SK-N-SH (cell line): ENCODE measurements at regions not wholly inside any gene's neighbourhood (a gene's known extent, or its start where the extent isn't known, plus 50 kb on each side); places are given as distances from the start of the nearest gene placed in this dataset.
A peak's percentile ranks its signal among the peaks of the same experiment; 100 is the strongest.

Source experiments
- CTCF ChIA-PET: fragments of 300-600, 350-600 bp; formaldehyde crosslinking; extraction: SDS; loops from one replicate; lab custom pipeline; 2021; lab: Yijun Ruan, JAX
- POLR2A ChIA-PET: fragments of 350-600 bp; sonication (Branson Sonifier 250); formaldehyde crosslinking; extraction: SDS; loops from one replicate; lab custom pipeline; 2020; ENCODE audit warnings: antibody characterized with exemption, inconsistent platforms; lab: Yijun Ruan, JAX
- DNase-seq: peaks from one replicate; pipeline ENCODE4 v3.0.0; 2012
- H2AFZ ChIP-seq: fragments of 200-600 bp; sonication (generic); 2 replicates; pipeline ENCODE4 v1.8.1; 2016; ENCODE audit warnings: antibody characterized with exemption, mild to moderate bottlenecking, low read depth
- H3F3A ChIP-seq: fragments of 200-600 bp; sonication (generic); replicated peaks from 2 replicates; pipeline ENCODE3; 2016; ENCODE audit warnings: antibody characterized with exemption, mild to moderate bottlenecking; ENCODE audit not compliant: insufficient read depth
- H3K27ac ChIP-seq, 2 experiments: fragments of 200-500 bp in 1 of 2; fragments of 200-600 bp in 1 of 2; sonication (Bioruptor generic) in 1 of 2; sonication (generic), shearing (Covaris generic) in 1 of 2; 2 replicates each; pipeline versions ENCODE4 v1.5.1 to v1.6.1; 2014 to 2016; ENCODE audit warnings: low read depth in 2 of 2, inconsistent platforms in 1 of 2, low read length in 1 of 2, mild to moderate bottlenecking in 1 of 2, mixed read lengths in 1 of 2
- H3K27me3 ChIP-seq: fragments of 200-600 bp; sonication (generic), shearing (Covaris generic); 2 replicates; pipeline ENCODE4 v1.6.1; 2016; ENCODE audit warnings: mixed run types; ENCODE audit not compliant: insufficient read depth
- H3K36me3 ChIP-seq, 2 experiments: fragments of 200-500 bp in 1 of 2; fragments of 200-600 bp in 1 of 2; sonication (Bioruptor generic) in 1 of 2; sonication (generic) in 1 of 2; replicated peaks in 1 of 2; 2 replicates each; pipeline versions ENCODE3 to v1.5.1; 2014 to 2016; ENCODE audit warnings: low read length in 1 of 2, mild to moderate bottlenecking in 1 of 2; ENCODE audit not compliant: insufficient read depth in 2 of 2, control insufficient read depth in 1 of 2
- H3K4me1 ChIP-seq, 2 experiments: fragments of 200-500 bp in 1 of 2; fragments of 200-600 bp in 1 of 2; sonication (Bioruptor generic) in 1 of 2; sonication (generic), shearing (Covaris generic) in 1 of 2; 2 replicates each; pipeline versions ENCODE4 v1.5.1 to v1.6.1; 2014 to 2016; ENCODE audit warnings: low read depth in 1 of 2, low read length in 1 of 2, mixed run types in 1 of 2; ENCODE audit not compliant: insufficient read depth in 2 of 2, control insufficient read depth in 1 of 2
- H3K4me2 ChIP-seq: fragments of 200-600 bp; sonication (generic), shearing (Covaris generic); 2 replicates; pipeline ENCODE4 v1.6.1; 2017; ENCODE audit warnings: mixed run types
- H3K4me3 ChIP-seq, 2 experiments: fragments of 200-500 bp in 1 of 2; fragments of 200-600 bp in 1 of 2; sonication (Bioruptor generic) in 1 of 2; sonication (generic), shearing (Covaris generic) in 1 of 2; 2 replicates each; pipeline versions ENCODE4 v1.5.1 to v1.8.1; 2014 to 2016; ENCODE audit warnings: low read depth in 2 of 2, inconsistent platforms in 1 of 2, low read length in 1 of 2, mild to moderate bottlenecking in 1 of 2, mixed read lengths in 1 of 2, moderate library complexity in 1 of 2
- H3K79me2 ChIP-seq: fragments of 200-600 bp; sonication (generic); 2 replicates; pipeline ENCODE4 v1.8.1; 2017; ENCODE audit warnings: mild to moderate bottlenecking; ENCODE audit not compliant: insufficient read depth
- H3K9ac ChIP-seq: fragments of 200-600 bp; sonication (generic); 2 replicates; pipeline ENCODE4 v1.6.1; 2017; ENCODE audit warnings: mixed run types
- H3K9me2 ChIP-seq: fragments of 200-600 bp; sonication (generic); 2 replicates; pipeline ENCODE4 v1.6.1; 2017; ENCODE audit warnings: mixed run types
- H3K9me3 ChIP-seq: fragments of 200-600 bp; sonication (generic); 2 replicates; pipeline ENCODE4 v1.6.1; 2017; ENCODE audit warnings: mixed run types, mild to moderate bottlenecking, moderate library complexity
- H4K20me1 ChIP-seq: fragments of 200-600 bp; sonication (generic); 2 replicates; pipeline ENCODE4 v1.6.1; 2017; ENCODE audit warnings: mild to moderate bottlenecking, mixed run types; ENCODE audit not compliant: insufficient read depth
- EP300 ChIP-seq, 2 experiments: IDR thresholded peaks; 2 replicates each; pipeline versions ENCODE4 v1.4.0 to v1.6.1; 2012; ENCODE audit warnings: borderline replicate concordance in 1 of 2, low read depth in 1 of 2, low read length in 1 of 2
- EZH2phosphoT487 ChIP-seq: fragments of 200-600 bp; sonication (generic); IDR thresholded peaks from 2 replicates; pipeline ENCODE4 v1.6.1; 2017; ENCODE audit warnings: low read depth, mixed run types, mild to moderate bottlenecking, antibody characterized with exemption, moderate library complexity, borderline replicate concordance
- FOSL2 ChIP-seq: IDR thresholded peaks from 2 replicates; pipeline ENCODE4 v1.4.0; 2012; ENCODE audit warnings: low read depth, mild to moderate bottlenecking, moderate library complexity, borderline replicate concordance
- GABPA ChIP-seq: IDR thresholded peaks from 2 replicates; pipeline ENCODE4 v1.4.0; 2012; ENCODE audit warnings: low read depth, mild to moderate bottlenecking
- MEF2A ChIP-seq: IDR thresholded peaks from 2 replicates; pipeline ENCODE4 v1.4.0; 2012; ENCODE audit warnings: low read depth, borderline replicate concordance
- MXI1 ChIP-seq: IDR thresholded peaks from 2 replicates; pipeline ENCODE4 v1.6.1; 2012; ENCODE audit warnings: mild to moderate bottlenecking, low read depth, low read length, improper control_type of control experiment
- NRF1 ChIP-seq: IDR thresholded peaks from 2 replicates; pipeline ENCODE4 v1.6.1; 2012; ENCODE audit warnings: low read depth, mild to moderate bottlenecking, low read length
- RCOR1 ChIP-seq: fragments of 150-350 bp; IDR thresholded peaks from 2 replicates; pipeline ENCODE4 v1.6.1; 2017; ENCODE audit warnings: antibody characterized with exemption, low read length
- RFX5 ChIP-seq: IDR thresholded peaks from 2 replicates; pipeline ENCODE4 v1.6.1; 2012; ENCODE audit warnings: mild to moderate bottlenecking, improper control_type of control experiment, low read length
- RXRA ChIP-seq: IDR thresholded peaks from 2 replicates; pipeline ENCODE4 v1.4.0; 2012; ENCODE audit warnings: low read depth, mild to moderate bottlenecking, borderline replicate concordance
- SMC3 ChIP-seq: IDR thresholded peaks from 2 replicates; pipeline ENCODE4 v1.6.1; 2012; ENCODE audit warnings: low read depth, low read length, improper control_type of control experiment
- TAF1 ChIP-seq: IDR thresholded peaks from 2 replicates; pipeline ENCODE4 v1.6.1; 2012; ENCODE audit warnings: low read depth, mild to moderate bottlenecking, low read length, moderate library complexity, borderline replicate concordance
- TEAD4 ChIP-seq: IDR thresholded peaks from 2 replicates; pipeline ENCODE4 v1.4.0; 2012; ENCODE audit warnings: mild to moderate bottlenecking, borderline replicate concordance; ENCODE audit not compliant: insufficient read depth
- WGBS: methylation state at CpG from one replicate; pipeline ENCODE4 v1.1.6; 2017; ENCODE audit warnings: low lambda C conversion rate; 5-methylcytosine and 5-hydroxymethylcytosine counted together
- TF ChIP-seq, protein P1 (sequence below): IDR thresholded peaks from 2 replicates; pipeline ENCODE4; 2012
- TF ChIP-seq, protein P2 (sequence below): IDR thresholded peaks from 2 replicates; pipeline ENCODE4 v1.4.0; 2012; ENCODE audit warnings: low read depth, borderline replicate concordance
- TF ChIP-seq, protein P3 (sequence below): fragments of 150-350 bp; IDR thresholded peaks from 2 replicates; pipeline ENCODE4 v1.6.1; 2016; ENCODE audit warnings: mild to moderate bottlenecking, low read depth, low read length

DNA sequence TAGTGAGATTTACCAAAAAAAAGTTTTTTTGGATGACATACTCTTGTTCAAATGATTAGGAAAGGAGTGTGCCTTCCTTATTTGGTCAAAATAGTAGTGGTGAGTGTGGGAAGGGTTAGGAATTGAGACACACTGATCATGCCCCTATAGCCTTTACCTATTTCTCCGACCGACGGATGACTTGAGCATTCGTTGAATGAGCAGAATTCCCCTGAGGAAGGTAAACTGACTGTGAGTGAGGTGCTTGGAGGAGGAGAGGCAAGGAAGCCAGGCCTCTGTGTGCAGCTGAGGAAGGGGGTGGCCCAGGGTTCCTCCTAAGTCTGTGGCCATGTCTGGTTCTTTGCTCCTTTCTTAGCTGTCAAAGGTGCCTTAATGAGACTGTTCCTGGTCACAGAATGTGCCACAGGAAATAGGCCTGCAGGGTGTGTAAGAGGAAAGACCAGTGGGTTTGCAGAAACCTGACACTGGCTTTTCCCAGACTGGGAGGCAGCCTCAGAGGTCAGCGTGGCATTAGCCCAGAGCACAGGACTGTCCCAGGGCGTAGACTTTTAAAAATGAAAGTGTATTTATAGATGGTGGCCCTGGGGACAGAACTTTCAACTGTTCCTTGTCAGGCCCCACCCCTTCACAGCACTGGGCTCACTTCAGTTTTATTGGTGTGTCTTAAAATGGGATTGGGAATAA is 307.7 kb upstream of the C2CD4B start:
- POLR2A ChIA-PET: no interaction called here
- Histone ChIP-seq H3F3A (peaks cover 19% of the 10 kb centered on the region), H3K79me2 (peaks cover 28% of the 10 kb centered on the region), H3K27me3 (no peaks in the 10 kb centered on the region), H3K9ac (no peak overlapping the region), H2AFZ (no peak overlapping the region), H3K9me3 (no peaks in the 10 kb centered on the region), H3K9me2 (no peaks in the 10 kb centered on the region), H4K20me1 (no peaks in the 10 kb centered on the region), H3K36me3 (peaks cover 0 to 3% of the 10 kb centered on the region in 2 experiments), H3K4me2 (no peak overlapping the region), H3K4me3 (no peak overlapping the region), H3K4me1 (peaks cover 25 to 29% of the 10 kb centered on the region in 2 experiments), H3K27ac (peak overlapping the region in 1 of 2 experiments; percentile 8; a peak in 2 of 4 replicates)
- TF ChIP-seq, protein P1, sequence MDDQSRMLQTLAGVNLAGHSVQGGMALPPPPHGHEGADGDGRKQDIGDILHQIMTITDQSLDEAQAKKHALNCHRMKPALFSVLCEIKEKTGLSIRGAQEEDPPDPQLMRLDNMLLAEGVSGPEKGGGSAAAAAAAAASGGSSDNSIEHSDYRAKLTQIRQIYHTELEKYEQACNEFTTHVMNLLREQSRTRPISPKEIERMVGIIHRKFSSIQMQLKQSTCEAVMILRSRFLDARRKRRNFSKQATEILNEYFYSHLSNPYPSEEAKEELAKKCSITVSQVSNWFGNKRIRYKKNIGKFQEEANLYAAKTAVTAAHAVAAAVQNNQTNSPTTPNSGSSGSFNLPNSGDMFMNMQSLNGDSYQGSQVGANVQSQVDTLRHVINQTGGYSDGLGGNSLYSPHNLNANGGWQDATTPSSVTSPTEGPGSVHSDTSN: no peak
- TF ChIP-seq GABPA (no peak), SMC3 (no peak), FOSL2 (no peak), MEF2A (no peak), TAF1 (no peak), TEAD4 (no peak)
- TF ChIP-seq, protein P2, sequence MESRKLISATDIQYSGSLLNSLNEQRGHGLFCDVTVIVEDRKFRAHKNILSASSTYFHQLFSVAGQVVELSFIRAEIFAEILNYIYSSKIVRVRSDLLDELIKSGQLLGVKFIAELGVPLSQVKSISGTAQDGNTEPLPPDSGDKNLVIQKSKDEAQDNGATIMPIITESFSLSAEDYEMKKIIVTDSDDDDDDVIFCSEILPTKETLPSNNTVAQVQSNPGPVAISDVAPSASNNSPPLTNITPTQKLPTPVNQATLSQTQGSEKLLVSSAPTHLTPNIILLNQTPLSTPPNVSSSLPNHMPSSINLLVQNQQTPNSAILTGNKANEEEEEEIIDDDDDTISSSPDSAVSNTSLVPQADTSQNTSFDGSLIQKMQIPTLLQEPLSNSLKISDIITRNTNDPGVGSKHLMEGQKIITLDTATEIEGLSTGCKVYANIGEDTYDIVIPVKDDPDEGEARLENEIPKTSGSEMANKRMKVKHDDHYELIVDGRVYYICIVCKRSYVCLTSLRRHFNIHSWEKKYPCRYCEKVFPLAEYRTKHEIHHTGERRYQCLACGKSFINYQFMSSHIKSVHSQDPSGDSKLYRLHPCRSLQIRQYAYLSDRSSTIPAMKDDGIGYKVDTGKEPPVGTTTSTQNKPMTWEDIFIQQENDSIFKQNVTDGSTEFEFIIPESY: no peak
- 90% methylated on average over 6 of the region's 6 CpGs for WGBS
- DNase-seq: no peak
- CTCF ChIA-PET: interaction anchor here (0.7 to 1.2 kb wide), 3 partner anchors 10 to 255 kb away, joined by 3 read pairs; no protein-coding TSS in a partner anchor

DNA sequence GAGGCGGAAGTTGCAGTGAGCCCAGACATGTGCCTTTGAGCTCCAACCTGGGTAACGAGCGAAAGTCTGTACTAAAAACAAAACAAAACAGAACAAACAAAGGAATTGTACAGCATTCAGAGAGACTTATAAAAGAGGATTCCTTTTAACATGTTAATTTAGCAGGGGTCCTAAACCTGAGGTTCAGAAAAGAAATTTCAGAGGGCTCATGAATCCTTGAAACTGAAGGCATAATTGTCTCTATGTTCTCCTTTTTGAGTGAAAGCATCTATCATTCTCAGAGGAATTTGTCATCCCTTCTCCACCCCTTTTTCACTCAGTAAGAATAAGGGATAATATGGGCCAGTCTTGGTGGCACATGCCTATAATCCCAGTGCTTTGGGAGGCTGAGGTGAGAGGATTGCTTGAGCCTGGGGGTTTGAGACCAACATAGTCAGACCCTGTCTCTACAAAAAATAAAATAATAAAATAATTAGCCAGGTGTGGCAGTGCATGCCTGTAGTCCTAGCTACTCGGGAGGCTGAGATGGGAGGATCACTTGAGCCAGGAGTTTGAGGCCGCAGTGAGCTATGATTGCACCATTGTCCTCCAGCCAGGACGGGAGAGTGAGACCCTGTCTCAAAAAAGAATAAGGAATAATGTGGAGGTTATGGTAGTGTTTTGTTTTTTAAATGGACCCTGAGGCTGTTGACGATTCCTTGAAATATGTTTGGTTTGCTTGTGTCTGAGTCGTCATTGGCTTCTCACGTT is 309.1 kb upstream of the C2CD4B start:
- H3K27ac ChIP-seq: no peak overlapping the region
- no peaks in the 10 kb centered on the region for H3K27me3 ChIP-seq
- H3K9me3 ChIP-seq: no peaks in the 10 kb centered on the region
- H4K20me1 ChIP-seq: no peaks in the 10 kb centered on the region
- no peak overlapping the region for H2AFZ ChIP-seq
- ChIA-PET CTCF (interaction anchor here (0.7 kb wide), 1 partner anchor 25 kb away, joined by 4 read pairs; no protein-coding TSS in a partner anchor), POLR2A (no interaction called here)
- H3F3A ChIP-seq: peaks cover 14% of the 10 kb centered on the region
- peaks cover 26% of the 10 kb centered on the region; the same call in 1 of the 2 replicates for H3K79me2 ChIP-seq
- H3K4me3 ChIP-seq: no peak overlapping the region
- no peak overlapping the region for H3K9ac ChIP-seq
- peaks cover 25% of the 10 kb centered on the region in 2 experiments for H3K4me1 ChIP-seq
- no peak for DNase-seq
- H3K9me2 ChIP-seq: no peaks in the 10 kb centered on the region
- H3K4me2 ChIP-seq: no peak overlapping the region
- 86% methylated on average over 9 of the region's 9 CpGs for WGBS
- peaks cover 0 to 3% of the 10 kb centered on the region in 2 experiments for H3K36me3 ChIP-seq
- TF ChIP-seq RXRA (no peak), TAF1 (no peak), EZH2phosphoT487 (no peak), RFX5 (no peak), MXI1 (no peak), RCOR1 (no peak), NRF1 (no peak), EP300 (IDR thresholded peaks at IDR 0.05; ENCODE audit: borderline replicate concordance in 1 of 2, low read depth in 1 of 2, low read length in 1 of 2) (no peak), TEAD4 (no peak)
- TF ChIP-seq, protein P3, sequence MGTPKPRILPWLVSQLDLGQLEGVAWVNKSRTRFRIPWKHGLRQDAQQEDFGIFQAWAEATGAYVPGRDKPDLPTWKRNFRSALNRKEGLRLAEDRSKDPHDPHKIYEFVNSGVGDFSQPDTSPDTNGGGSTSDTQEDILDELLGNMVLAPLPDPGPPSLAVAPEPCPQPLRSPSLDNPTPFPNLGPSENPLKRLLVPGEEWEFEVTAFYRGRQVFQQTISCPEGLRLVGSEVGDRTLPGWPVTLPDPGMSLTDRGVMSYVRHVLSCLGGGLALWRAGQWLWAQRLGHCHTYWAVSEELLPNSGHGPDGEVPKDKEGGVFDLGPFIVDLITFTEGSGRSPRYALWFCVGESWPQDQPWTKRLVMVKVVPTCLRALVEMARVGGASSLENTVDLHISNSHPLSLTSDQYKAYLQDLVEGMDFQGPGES: no peak
- TF ChIP-seq, protein P1: no peak
- TF ChIP-seq, protein P2: no peak
